Esophagus muscularis mucosa (tissue), 4 donors: ENCODE measurements at regions not wholly inside any gene's neighbourhood (a gene's known extent, or its start where the extent isn't known, plus 50 kb on each side); places are given as distances from the start of the nearest gene placed in this dataset.

Source experiments
- DNase-seq: peaks from one replicate; pipeline ENCODE4 v3.0.0-alpha.2; 2017; ENCODE audit errors: extremely low spot score
- H3K27ac ChIP-seq, 4 donors: fragments of 200-600 bp; sonication (generic); replicated peaks in 1 of 4; 1 replicate in 3 of 4; 2 replicates in 1 of 4; pipeline ENCODE4 v1.5.1; 2016 to 2019; ENCODE audit warnings: mild to moderate bottlenecking in 1 of 4
- H3K27me3 ChIP-seq, 4 donors: fragments of 200-600 bp; sonication (generic); one replicate each; pipeline versions ENCODE4 v1.5.1 to v1.6.0; 2016 to 2019
- H3K36me3 ChIP-seq, 4 donors: fragments of 200-600 bp; sonication (generic); one replicate each; pipeline ENCODE4 v1.5.1; 2016 to 2019
- H3K4me1 ChIP-seq, 4 donors: fragments of 200-600 bp; sonication (generic); one replicate each; pipeline ENCODE4 v1.5.1; 2016 to 2019
- H3K4me3 ChIP-seq, 4 donors: fragments of 200-600 bp; sonication (generic); 1 replicate in 2 of 4; 2 replicates in 2 of 4; pipeline ENCODE4 v1.5.1; 2016 to 2019; ENCODE audit warnings: mild to moderate bottlenecking in 4 of 4, moderate library complexity in 1 of 4
- H3K9me3 ChIP-seq, 4 donors: fragments of 200-600 bp; sonication (generic); 1 replicate in 3 of 4; 2 replicates in 1 of 4; pipeline ENCODE4 v1.5.1; 2016 to 2019
- CTCF ChIP-seq, 3 experiments: fragments of 200-600 bp in 2 of 3; fragments of 450-650 bp in 1 of 3; sonication (generic) in 2 of 3; IDR thresholded peaks; one replicate each; pipeline ENCODE4 v1.5.1; 2017 to 2019; ENCODE audit warnings: antibody characterized with exemption in 3 of 3, mild to moderate bottlenecking in 2 of 3, moderate library complexity in 1 of 3
- EP300 ChIP-seq: sonication (generic); formaldehyde crosslinking; IDR thresholded peaks from one replicate; pipeline ENCODE4 v1.6.1; 2017; ENCODE audit warnings: antibody characterized with exemption
- POLR2A ChIP-seq: fragments of 450-650 bp; IDR thresholded peaks from one replicate; pipeline ENCODE4 v1.6.1; 2017; ENCODE audit warnings: antibody characterized with exemption, moderate library complexity, mild to moderate bottlenecking, low read depth
- POLR2AphosphoS5 ChIP-seq, 2 donors: sonication (generic); formaldehyde crosslinking; IDR thresholded peaks; one replicate each; pipeline ENCODE4 v1.6.1; 2017; ENCODE audit warnings: antibody characterized with exemption in 2 of 2
- WGBS: methylation state at CpG from one replicate; pipeline ENCODE4 v1.1.5; 2018; 5-methylcytosine and 5-hydroxymethylcytosine counted together
- intact Hi-C: fragments of 100-400 bp; cut with DNase I; formaldehyde crosslinking; loops from one replicate; pipeline ENCODE4 v1.15.1; 2023

GRCh38 chr2:48007699-48008268 is 101.5 kb upstream of the FBXO11 start:
- Histone ChIP-seq H3K4me3 (no peak overlapping the region), H3K36me3 (no peaks in the 10 kb centered on the region), H3K27me3 (no peaks in the 10 kb centered on the region), H3K27ac (no peak overlapping the region), H3K9me3 (no peaks in the 10 kb centered on the region), H3K4me1 (no peaks in the 10 kb centered on the region)
- DNase-seq: no peak
- TF ChIP-seq POLR2A (no peak), CTCF (IDR thresholded peaks at IDR 0.05) (no peak), POLR2AphosphoS5 (IDR thresholded peaks at IDR 0.05) (no peak), EP300 (no peak)
- WGBS: 100% methylated on average over 2 of the region's 2 CpGs
- intact Hi-C loops: no loop called here

DNA sequence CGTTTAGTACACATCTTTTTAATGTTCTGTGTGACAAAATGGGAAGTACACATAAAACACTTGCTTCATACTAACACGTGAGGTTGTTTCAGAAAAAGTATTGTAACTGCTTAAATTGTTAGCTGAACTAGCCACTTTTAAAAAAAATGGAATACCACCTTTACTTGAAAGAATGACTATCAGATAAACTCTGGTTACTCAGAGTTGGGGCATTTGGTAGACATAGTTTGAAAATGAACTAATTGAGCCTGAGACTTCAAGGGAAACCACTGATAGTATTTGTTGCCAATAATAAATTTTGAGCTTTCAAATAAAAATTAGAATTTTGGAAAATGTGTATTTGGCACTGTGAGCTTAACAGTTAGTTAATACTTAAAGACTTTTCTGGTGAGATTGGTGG is 103.0 kb upstream of the FBXO11 start:
- Histone ChIP-seq H3K27me3 (no peaks in the 10 kb centered on the region), H3K36me3 (no peaks in the 10 kb centered on the region), H3K27ac (no peak overlapping the region), H3K4me3 (no peak overlapping the region), H3K9me3 (no peaks in the 10 kb centered on the region), H3K4me1 (no peaks in the 10 kb centered on the region)
- DNase-seq: no peak
- intact Hi-C loops: no loop called here
- TF ChIP-seq POLR2AphosphoS5 (IDR thresholded peaks at IDR 0.05): no peak
- TF ChIP-seq POLR2A: no peak
- TF ChIP-seq CTCF (IDR thresholded peaks at IDR 0.05): no peak
- no peak for TF ChIP-seq EP300
- WGBS: 88% methylated on average over 2 of the region's 2 CpGs

- TF ChIP-seq POLR2AphosphoS5 (IDR thresholded peaks at IDR 0.05) (no peak), CTCF (IDR thresholded peaks at IDR 0.05) (no peak), EP300 (no peak), POLR2A (no peak)
- no peak overlapping the region for H3K4me3 ChIP-seq
- no peak for DNase-seq
- H3K27ac ChIP-seq: no peak overlapping the region
- no peaks in the 10 kb centered on the region for H3K36me3 ChIP-seq
- H3K27me3 ChIP-seq: no peaks in the 10 kb centered on the region
- H3K4me1 ChIP-seq: no peaks in the 10 kb centered on the region
- 53% methylated on average over 1 of the region's 1 CpG for WGBS
- intact Hi-C loops: no loop called here
- peaks cover 0 to 7% (median 3%) of the 10 kb centered on the region in 4 donors for H3K9me3 ChIP-seq
Measured at GRCh38 chr2:48015421-48015820, 109.1 kb upstream of the FBXO11 start.

DNA sequence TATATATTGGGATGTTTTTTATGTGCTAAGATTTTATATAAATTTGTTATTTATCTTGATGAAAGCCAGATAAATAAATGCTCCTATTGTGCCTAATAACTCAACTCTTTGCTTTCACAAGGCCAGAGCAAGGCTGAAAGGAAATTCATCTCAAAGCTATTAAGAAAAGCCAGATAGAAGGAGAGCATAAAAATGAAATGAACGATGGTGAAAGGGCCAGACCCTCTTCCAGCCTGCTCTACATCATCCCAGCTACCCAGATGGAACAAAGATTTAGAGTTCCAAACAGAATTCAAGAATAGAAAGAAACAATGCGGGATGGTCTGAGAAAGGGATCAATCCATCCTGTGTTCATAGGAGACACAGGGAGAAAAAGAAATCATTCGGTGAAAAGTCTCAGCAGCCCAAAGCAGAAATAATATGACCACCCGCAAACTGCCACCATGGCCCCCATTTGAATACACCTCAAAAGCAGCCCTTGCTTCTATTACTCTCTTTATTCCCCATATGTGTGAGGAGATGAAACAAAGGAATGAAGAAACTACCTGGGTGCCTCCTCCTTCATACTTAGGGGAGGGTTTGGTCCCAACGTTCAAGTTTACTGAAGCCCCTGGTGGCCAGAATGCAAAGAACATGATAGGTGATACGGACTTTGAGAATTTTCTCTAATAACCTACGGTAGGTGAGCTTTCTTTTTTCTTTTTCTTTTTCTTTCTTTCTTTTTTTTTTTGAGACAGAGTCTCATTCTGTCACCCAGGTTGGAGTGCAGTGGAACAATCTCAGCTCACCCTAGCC is 110.1 kb upstream of the FBXO11 start:
- no peaks in the 10 kb centered on the region for H3K27me3 ChIP-seq
- no peaks in the 10 kb centered on the region for H3K4me1 ChIP-seq
- no peaks in the 10 kb centered on the region for H3K36me3 ChIP-seq
- DNase-seq: no peak
- intact Hi-C loops: no loop called here
- H3K4me3 ChIP-seq: no peak overlapping the region
- peaks cover 0 to 7% (median 3%) of the 10 kb centered on the region in 4 donors for H3K9me3 ChIP-seq
- no peak overlapping the region for H3K27ac ChIP-seq
- WGBS: 75% methylated on average over 7 of the region's 7 CpGs
- no peak for TF ChIP-seq EP300
- peak in 1 of 3 experiments; percentile 7 for TF ChIP-seq CTCF (IDR thresholded peaks at IDR 0.05)
